ENCODE measurements at regions not wholly inside any gene's neighbourhood (a gene's known extent, or its start where the extent isn't known, plus 50 kb on each side); places are given as distances from the start of the nearest gene placed in this dataset.

- TF ChIP-seq TCF7 (IDR thresholded peaks at IDR 0.05; ENCODE audit: borderline replicate concordance) = no peak
- TF ChIP-seq NCOA6 (IDR thresholded peaks at IDR 0.05) = no peak
- TF ChIP-seq PHB (CRISPR knock-in tag; IDR thresholded peaks at IDR 0.05) = no peak
- TF ChIP-seq ZNF584 (CRISPR knock-in tag; IDR thresholded peaks at IDR 0.05; ENCODE audit: low read depth) = 0 out of 2 replicates have a peak, but pooled peaks have one; percentile 32
- no peak for TF ChIP-seq GTF3C2 (IDR thresholded peaks at IDR 0.05; ENCODE audit: borderline replicate concordance, extremely low read depth, insufficient read length)
- TF ChIP-seq FOXA3 (CRISPR knock-in tag; conservative IDR thresholded peaks at IDR 0.05 in 1 of 2, IDR thresholded peaks at IDR 0.05 in 1 of 2) = peak in 1 of 2 experiments; percentile 46; a peak in 1 of 4 replicates
- TF ChIP-seq NFXL1 (CRISPR knock-in tag; IDR thresholded peaks at IDR 0.05) = 0 out of 2 replicates have a peak, but pooled peaks have one; percentile 76
- no peak for TF ChIP-seq CEBPG (CRISPR knock-in tag; IDR thresholded peaks at IDR 0.05)
- TF ChIP-seq CEBPG (tag; conservative IDR thresholded peaks at IDR 0.05 in 1 of 2, IDR thresholded peaks at IDR 0.05 in 1 of 2) = no peak
- no peak for TF ChIP-seq ZNF408 (CRISPR knock-in tag; IDR thresholded peaks at IDR 0.05; ENCODE audit: low read depth)
- no peak; the same call in 1 of the 2 replicates for TF ChIP-seq ZNF395 (CRISPR knock-in tag; IDR thresholded peaks at IDR 0.05)
- peak; percentile 89 for TF ChIP-seq ZNF592 (IDR thresholded peaks at IDR 0.05)
- TF ChIP-seq SNAPC5 (CRISPR knock-in tag; IDR thresholded peaks at IDR 0.05) = no peak
- peak; percentile 70; the same call in 1 of the 2 replicates for TF ChIP-seq C11orf30 (IDR thresholded peaks at IDR 0.05; ENCODE audit: low read depth)
- TF ChIP-seq ZNF212 (CRISPR knock-in tag; IDR thresholded peaks at IDR 0.05) = peak; percentile 50; the same call in 1 of the 2 replicates
- TF ChIP-seq MEF2A (IDR thresholded peaks at IDR 0.05; ENCODE audit: control insufficient read depth, low read depth, low read length) = no peak
- no peak for TF ChIP-seq POLR3G (IDR thresholded peaks at IDR 0.05; ENCODE audit: extremely low read depth, insufficient read length, insufficient replicate concordance)
These were observed 115.5 kb upstream of the IRF2BP2 start (continued) for GRCh38 chr1:234725177-234726132.

Measured in K562 (cell line).